RWPE1 (cell line): ENCODE measurements at regions not wholly inside any gene's neighbourhood (a gene's known extent, or its start where the extent isn't known, plus 50 kb on each side); places are given as distances from the start of the nearest gene placed in this dataset.

Source experiments
- CTCF ChIA-PET: fragments of 350-600 bp; sonication (Branson Sonifier 250); formaldehyde crosslinking; extraction: SDS; loops from one replicate; lab custom pipeline; 2021; lab: Yijun Ruan, JAX
- POLR2A ChIA-PET: fragments of 400-600 bp; formaldehyde crosslinking; extraction: SDS; loops from one replicate; lab custom pipeline; 2020; ENCODE audit warnings: antibody characterized with exemption; ENCODE audit not compliant: low non-redundant PET; lab: Yijun Ruan, JAX
- DNase-seq: peaks from one replicate; pipeline ENCODE4 v3.0.0; 2012; ENCODE audit warnings: low spot score
- H3K27ac ChIP-seq: fragments of 450-650 bp; 2 replicates; pipeline ENCODE4 v1.5.1; 2017
- CTCF ChIP-seq: fragments of 450-650 bp; conservative IDR thresholded peaks from 2 replicates; pipeline ENCODE4 v1.5.1; 2017; ENCODE audit warnings: low read depth, mild to moderate bottlenecking

- CTCF ChIA-PET: no interaction called here
- no peak for TF ChIP-seq CTCF
- no peak for DNase-seq
- no peak overlapping the region for H3K27ac ChIP-seq
- POLR2A ChIA-PET: no interaction called here
These were observed 217.9 kb upstream of the RND3 start for GRCh38 chr2:150705357-150705756.

GRCh38 chr2:150702791-150703190 lies 215.3 kb upstream of the RND3 start:
- DNase-seq: no peak
- POLR2A ChIA-PET: no interaction called here
- H3K27ac ChIP-seq: no peak overlapping the region
- no peak for TF ChIP-seq CTCF
- CTCF ChIA-PET: no interaction called here

- no peak overlapping the region for H3K27ac ChIP-seq
- no peak for TF ChIP-seq CTCF
- no peak for DNase-seq
- ChIA-PET CTCF (no interaction called here), POLR2A (no interaction called here)
These were observed 213.5 kb upstream of the RND3 start for GRCh38 chr2:150700666-150701580.

GRCh38 chr2:150699218-150699617 lies 211.8 kb upstream of the RND3 start:
- DNase-seq: no peak
- TF ChIP-seq CTCF: no peak
- no peak overlapping the region for H3K27ac ChIP-seq
- POLR2A ChIA-PET: no interaction called here
- CTCF ChIA-PET: no interaction called here

GRCh38 chr2:150698016-150698661 lies 210.7 kb upstream of the RND3 start:
- TF ChIP-seq CTCF: no peak
- CTCF ChIA-PET: no interaction called here
- no peak overlapping the region for H3K27ac ChIP-seq
- DNase-seq: no peak
- POLR2A ChIA-PET: no interaction called here

- ChIA-PET POLR2A (no interaction called here), CTCF (interaction anchor here (0.6 kb wide), 1 partner anchor 170 kb away, joined by 4 read pairs; no protein-coding TSS in a partner anchor)
- DNase-seq: no peak
- H3K27ac ChIP-seq: no peak overlapping the region
- no peak for TF ChIP-seq CTCF
These were observed 210.1 kb upstream of the RND3 start for GRCh38 chr2:150697596-150697995.
